ENCODE measurements at regions not wholly inside any gene's neighbourhood (a gene's known extent, or its start where the extent isn't known, plus 50 kb on each side); places are given as distances from the start of the nearest gene placed in this dataset.

DNA sequence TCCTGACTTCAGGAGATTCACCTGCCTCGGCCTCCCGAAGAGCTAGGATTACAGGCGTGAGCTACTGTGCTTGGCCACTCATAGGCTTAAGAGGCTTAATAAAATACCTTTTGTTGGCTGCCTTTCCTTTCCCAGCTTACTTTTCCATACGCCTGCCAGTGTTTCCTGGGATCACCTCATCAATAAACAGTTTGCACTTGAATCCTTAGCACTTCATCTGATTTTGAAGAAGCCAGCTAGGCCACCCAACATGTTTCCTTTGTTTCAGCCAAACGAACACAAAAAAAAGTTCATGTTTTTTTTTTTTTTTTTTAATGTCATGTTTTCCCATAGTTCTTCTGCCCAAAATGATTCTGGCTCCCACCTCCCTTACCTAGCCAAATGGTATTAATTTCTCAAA lies 92.3 kb downstream of the RAP2B start:
- TF ChIP-seq, protein P1, sequence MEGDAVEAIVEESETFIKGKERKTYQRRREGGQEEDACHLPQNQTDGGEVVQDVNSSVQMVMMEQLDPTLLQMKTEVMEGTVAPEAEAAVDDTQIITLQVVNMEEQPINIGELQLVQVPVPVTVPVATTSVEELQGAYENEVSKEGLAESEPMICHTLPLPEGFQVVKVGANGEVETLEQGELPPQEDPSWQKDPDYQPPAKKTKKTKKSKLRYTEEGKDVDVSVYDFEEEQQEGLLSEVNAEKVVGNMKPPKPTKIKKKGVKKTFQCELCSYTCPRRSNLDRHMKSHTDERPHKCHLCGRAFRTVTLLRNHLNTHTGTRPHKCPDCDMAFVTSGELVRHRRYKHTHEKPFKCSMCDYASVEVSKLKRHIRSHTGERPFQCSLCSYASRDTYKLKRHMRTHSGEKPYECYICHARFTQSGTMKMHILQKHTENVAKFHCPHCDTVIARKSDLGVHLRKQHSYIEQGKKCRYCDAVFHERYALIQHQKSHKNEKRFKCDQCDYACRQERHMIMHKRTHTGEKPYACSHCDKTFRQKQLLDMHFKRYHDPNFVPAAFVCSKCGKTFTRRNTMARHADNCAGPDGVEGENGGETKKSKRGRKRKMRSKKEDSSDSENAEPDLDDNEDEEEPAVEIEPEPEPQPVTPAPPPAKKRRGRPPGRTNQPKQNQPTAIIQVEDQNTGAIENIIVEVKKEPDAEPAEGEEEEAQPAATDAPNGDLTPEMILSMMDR (IDR thresholded peaks at IDR 0.05) = no peak
- no peak for TF ChIP-seq POLR2A (IDR thresholded peaks at IDR 0.05)
- TF ChIP-seq EP300 (IDR thresholded peaks at IDR 0.05) = no peak

Data from suprapubic skin (tissue), 3 donors.